ENCODE measurements at regions not wholly inside any gene's neighbourhood (a gene's known extent, or its start where the extent isn't known, plus 50 kb on each side); places are given as distances from the start of the nearest gene placed in this dataset.

- DNase-seq (no peak), ATAC-seq (ENCODE audit: insufficient read depth, low FRiP score) (no peak)
- Histone ChIP-seq H3K36me3 (ENCODE audit: control insufficient read depth in 4 of 4, insufficient read depth in 4 of 4, low read length in 4 of 4) (no peaks in the 10 kb centered on the region), H3K4me1 (ENCODE audit: control insufficient read depth in 5 of 5, insufficient read depth in 5 of 5, low read length in 5 of 5) (no peaks in the 10 kb centered on the region), H3K27me3 (ENCODE audit: control insufficient read depth in 3 of 3, insufficient read depth in 3 of 3, low read length in 2 of 3) (no peaks in the 10 kb centered on the region), H3K9me3 (ENCODE audit: control insufficient read depth in 4 of 4, insufficient read depth in 3 of 4, low read length in 3 of 4) (no peaks in the 10 kb centered on the region), H3K27ac (ENCODE audit: low read depth in 1 of 2, low read length in 1 of 2) (no peak overlapping the region), H3K9ac (ENCODE audit: insufficient read depth in 1 of 2, low read length in 2 of 2) (no peak overlapping the region), H3K4me3 (no peak overlapping the region)
- no peak for TF ChIP-seq CTCF (IDR thresholded peaks at IDR 0.05; ENCODE audit: control extremely low read depth, extremely low read depth)
Observed at GRCh38 chr6:125499535-125499934, 197.8 kb upstream of the HDDC2 start.

- DNase-seq (no peak), ATAC-seq (ENCODE audit: insufficient read depth, low FRiP score) (no peak)
- Histone ChIP-seq H3K27ac (ENCODE audit: low read depth in 1 of 2, low read length in 1 of 2) (no peak overlapping the region), H3K4me1 (ENCODE audit: control insufficient read depth in 5 of 5, insufficient read depth in 5 of 5, low read length in 5 of 5) (peaks cover 0 to 4% (median 0%) of the 10 kb centered on the region in 5 donors), H3K27me3 (ENCODE audit: control insufficient read depth in 3 of 3, insufficient read depth in 3 of 3, low read length in 2 of 3) (no peaks in the 10 kb centered on the region), H3K9ac (ENCODE audit: insufficient read depth in 1 of 2, low read length in 2 of 2) (no peak overlapping the region), H3K4me3 (no peak overlapping the region), H3K36me3 (ENCODE audit: control insufficient read depth in 4 of 4, insufficient read depth in 4 of 4, low read length in 4 of 4) (no peaks in the 10 kb centered on the region), H3K9me3 (ENCODE audit: control insufficient read depth in 4 of 4, insufficient read depth in 3 of 4, low read length in 3 of 4) (peaks cover 0 to 2% (median 0%) of the 10 kb centered on the region in 4 donors)
- WGBS, 2 donors = 77 to 79% methylated on average over 3 of the region's 3 CpGs
- TF ChIP-seq CTCF (IDR thresholded peaks at IDR 0.05; ENCODE audit: control extremely low read depth, extremely low read depth) = no peak
Observed at GRCh38 chr6:125503181-125503580, 201.4 kb upstream of the HDDC2 start.

GRCh38 chr6:125507987-125508655 lies 206.4 kb upstream of the HDDC2 start:
- TF ChIP-seq CTCF (IDR thresholded peaks at IDR 0.05; ENCODE audit: control extremely low read depth, extremely low read depth) = no peak

GRCh38 chr6:125508793-125509192 lies 207.0 kb upstream of the HDDC2 start:
- 71 to 86% methylated on average over 1 of the region's 1 CpG for WGBS, 2 donors
- Histone ChIP-seq H3K9me3 (ENCODE audit: control insufficient read depth in 4 of 4, insufficient read depth in 3 of 4, low read length in 3 of 4) (peaks cover 0 to 2% (median 0%) of the 10 kb centered on the region in 4 donors), H3K4me3 (no peak overlapping the region), H3K4me1 (ENCODE audit: control insufficient read depth in 5 of 5, insufficient read depth in 5 of 5, low read length in 5 of 5) (peaks cover 0 to 4% (median 0%) of the 10 kb centered on the region in 5 donors), H3K36me3 (ENCODE audit: control insufficient read depth in 4 of 4, insufficient read depth in 4 of 4, low read length in 4 of 4) (no peaks in the 10 kb centered on the region), H3K27me3 (ENCODE audit: control insufficient read depth in 3 of 3, insufficient read depth in 3 of 3, low read length in 2 of 3) (no peaks in the 10 kb centered on the region), H3K27ac (ENCODE audit: low read depth in 1 of 2, low read length in 1 of 2) (no peak overlapping the region), H3K9ac (ENCODE audit: insufficient read depth in 1 of 2, low read length in 2 of 2) (no peak overlapping the region)
- no peak for ATAC-seq (ENCODE audit: insufficient read depth, low FRiP score)
- no peak for DNase-seq
- no peak for TF ChIP-seq CTCF (IDR thresholded peaks at IDR 0.05; ENCODE audit: control extremely low read depth, extremely low read depth)

More at GRCh38 chr6:125507987-125508655, 206.4 kb upstream of the HDDC2 start:
- Histone ChIP-seq H3K9ac (ENCODE audit: insufficient read depth in 1 of 2, low read length in 2 of 2) (no peak overlapping the region), H3K9me3 (ENCODE audit: control insufficient read depth in 4 of 4, insufficient read depth in 3 of 4, low read length in 3 of 4) (peaks cover 0 to 2% (median 0%) of the 10 kb centered on the region in 4 donors), H3K27ac (ENCODE audit: low read depth in 1 of 2, low read length in 1 of 2) (no peak overlapping the region), H3K4me1 (ENCODE audit: control insufficient read depth in 5 of 5, insufficient read depth in 5 of 5, low read length in 5 of 5) (peaks cover 0 to 4% (median 0%) of the 10 kb centered on the region in 5 donors), H3K27me3 (ENCODE audit: control insufficient read depth in 3 of 3, insufficient read depth in 3 of 3, low read length in 2 of 3) (no peaks in the 10 kb centered on the region), H3K36me3 (ENCODE audit: control insufficient read depth in 4 of 4, insufficient read depth in 4 of 4, low read length in 4 of 4) (no peaks in the 10 kb centered on the region), H3K4me3 (no peak overlapping the region)
- DNase-seq (peak; percentile 39 to 77 (median 56)), ATAC-seq (ENCODE audit: insufficient read depth, low FRiP score) (no peak)
- WGBS, 2 donors = 72 to 85% methylated on average over 4 of the region's 4 CpGs
